ENCODE measurements at regions not wholly inside any gene's neighbourhood (a gene's known extent, or its start where the extent isn't known, plus 50 kb on each side); places are given as distances from the start of the nearest gene placed in this dataset.

DNA sequence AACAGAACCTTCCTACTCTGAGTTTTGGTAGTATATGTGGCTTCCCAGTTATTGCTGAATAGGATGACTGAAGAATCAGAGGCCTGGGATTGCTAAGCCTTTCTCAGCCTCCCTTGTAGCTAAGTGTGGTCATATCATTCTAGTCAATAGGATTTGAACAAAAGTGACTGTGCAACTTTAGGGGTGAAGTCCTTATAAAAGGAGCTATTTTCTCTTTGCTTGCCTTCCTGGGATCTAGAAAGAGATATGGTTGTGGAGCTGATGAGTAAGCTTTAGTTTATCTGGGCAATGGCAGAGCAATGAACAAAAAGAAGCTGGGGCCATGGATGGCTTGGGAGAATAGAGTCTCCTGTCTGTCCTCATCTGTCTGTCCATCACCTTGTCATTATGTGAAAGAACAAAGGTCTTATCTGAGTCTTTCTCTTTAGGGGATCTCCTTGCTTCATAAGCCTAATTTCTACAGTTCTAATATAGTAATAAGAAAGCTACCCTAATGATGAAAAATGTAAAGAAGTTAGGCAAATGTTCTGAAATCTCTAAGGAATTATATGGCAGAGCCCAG, 91.5 kb downstream of the TENT5C start:
- intact Hi-C loops (cut with micrococcal nuclease; ENCODE audit: unreplicated experiment), result no loop called here
- Histone ChIP-seq H3F3A (ENCODE audit: insufficient read depth, low read depth) (no peaks in the 10 kb centered on the region), H3K79me2 (ENCODE audit: low read depth) (no peaks in the 10 kb centered on the region), H3K4me2 (no peak overlapping the region), H2AFZ (no peak overlapping the region), H3K9me2 (ENCODE audit: insufficient read depth) (no peaks in the 10 kb centered on the region), H4K20me1 (ENCODE audit: insufficient read depth) (no peaks in the 10 kb centered on the region), H3K36me3 (ENCODE audit: low read depth) (no peaks in the 10 kb centered on the region), H3K27me3 (ENCODE audit: insufficient read depth, low read depth) (no peaks in the 10 kb centered on the region), H3K4me3 (no peak overlapping the region), H3K27ac (no peak overlapping the region), H3K4me1 (replicated peaks; ENCODE audit: insufficient read depth) (no peaks in the 10 kb centered on the region), H3K9me3 (ENCODE audit: insufficient read depth, low read depth) (no peaks in the 10 kb centered on the region)
- no TSS peak for BruUV-seq (replicated peaks)
- TF ChIP-seq, protein P1, sequence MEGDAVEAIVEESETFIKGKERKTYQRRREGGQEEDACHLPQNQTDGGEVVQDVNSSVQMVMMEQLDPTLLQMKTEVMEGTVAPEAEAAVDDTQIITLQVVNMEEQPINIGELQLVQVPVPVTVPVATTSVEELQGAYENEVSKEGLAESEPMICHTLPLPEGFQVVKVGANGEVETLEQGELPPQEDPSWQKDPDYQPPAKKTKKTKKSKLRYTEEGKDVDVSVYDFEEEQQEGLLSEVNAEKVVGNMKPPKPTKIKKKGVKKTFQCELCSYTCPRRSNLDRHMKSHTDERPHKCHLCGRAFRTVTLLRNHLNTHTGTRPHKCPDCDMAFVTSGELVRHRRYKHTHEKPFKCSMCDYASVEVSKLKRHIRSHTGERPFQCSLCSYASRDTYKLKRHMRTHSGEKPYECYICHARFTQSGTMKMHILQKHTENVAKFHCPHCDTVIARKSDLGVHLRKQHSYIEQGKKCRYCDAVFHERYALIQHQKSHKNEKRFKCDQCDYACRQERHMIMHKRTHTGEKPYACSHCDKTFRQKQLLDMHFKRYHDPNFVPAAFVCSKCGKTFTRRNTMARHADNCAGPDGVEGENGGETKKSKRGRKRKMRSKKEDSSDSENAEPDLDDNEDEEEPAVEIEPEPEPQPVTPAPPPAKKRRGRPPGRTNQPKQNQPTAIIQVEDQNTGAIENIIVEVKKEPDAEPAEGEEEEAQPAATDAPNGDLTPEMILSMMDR (conservative IDR thresholded peaks at IDR 0.05), result no peak
- TF ChIP-seq EZH2 (IDR thresholded peaks at IDR 0.05; ENCODE audit: low read depth), result no peak
- ChIA-PET POLR2A (ENCODE audit: unreplicated experiment) (no interaction called here), CTCF (no interaction called here)
- DNase-seq, result no peak

DNA sequence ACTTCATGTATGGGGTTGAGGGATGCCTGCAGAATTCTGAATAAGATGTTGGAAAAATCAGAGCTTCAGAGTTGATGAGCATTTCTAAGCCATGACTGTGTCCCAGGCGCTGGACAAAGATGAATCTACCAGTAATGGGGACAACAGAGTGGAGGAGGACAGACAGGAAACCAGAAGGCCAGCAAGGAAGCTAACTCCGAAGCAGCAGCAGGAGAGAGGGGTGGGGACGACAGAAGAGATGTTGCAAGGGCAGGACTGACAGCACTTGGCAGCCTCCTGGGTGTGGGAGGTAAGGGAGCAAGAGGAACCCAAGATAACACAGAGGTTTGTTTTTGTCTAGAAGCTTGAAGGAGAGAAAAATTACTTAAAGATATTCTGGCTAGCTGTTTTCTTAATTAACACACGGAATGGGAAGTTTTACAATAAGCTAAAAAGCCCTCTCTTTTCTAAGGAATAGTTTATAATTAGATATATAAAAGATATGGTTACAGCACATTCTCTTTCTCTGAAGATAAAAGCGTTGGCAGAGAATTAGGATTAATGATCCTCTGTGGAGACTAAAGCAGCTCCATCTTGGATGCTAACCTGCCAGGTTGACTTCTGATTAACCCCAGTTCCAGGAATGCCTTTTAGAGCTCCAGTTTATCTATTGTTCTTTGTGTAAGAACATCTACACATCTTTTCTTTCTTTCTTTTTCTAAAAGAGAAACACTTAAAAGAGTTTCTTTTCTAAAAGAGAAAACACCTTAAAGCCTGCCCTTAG, 92.7 kb downstream of the TENT5C start:
- H2AFZ ChIP-seq, result no peak overlapping the region
- H3K9me3 ChIP-seq (ENCODE audit: insufficient read depth, low read depth), result no peaks in the 10 kb centered on the region
- BruUV-seq (replicated peaks), result no TSS peak
- no peaks in the 10 kb centered on the region for H3K4me1 ChIP-seq (replicated peaks; ENCODE audit: insufficient read depth)
- intact Hi-C loops (cut with micrococcal nuclease; ENCODE audit: unreplicated experiment), result no loop called here
- H3K4me3 ChIP-seq, result no peak overlapping the region
- H4K20me1 ChIP-seq (ENCODE audit: insufficient read depth), result no peaks in the 10 kb centered on the region
- no peak overlapping the region for H3K27ac ChIP-seq
- H3K9me2 ChIP-seq (ENCODE audit: insufficient read depth), result no peaks in the 10 kb centered on the region
- H3F3A ChIP-seq (ENCODE audit: insufficient read depth, low read depth), result no peaks in the 10 kb centered on the region
- H3K27me3 ChIP-seq (ENCODE audit: insufficient read depth, low read depth), result no peaks in the 10 kb centered on the region
- DNase-seq, result no peak
- no peak overlapping the region for H3K4me2 ChIP-seq
- ChIA-PET CTCF (no interaction called here), POLR2A (ENCODE audit: unreplicated experiment) (interaction anchor here (0.7 kb wide), 1 partner anchor 164 kb away, joined by 4 read pairs; no protein-coding TSS in a partner anchor)
- no peaks in the 10 kb centered on the region for H3K36me3 ChIP-seq (ENCODE audit: low read depth)
- no peaks in the 10 kb centered on the region for H3K79me2 ChIP-seq (ENCODE audit: low read depth)
- TF ChIP-seq EZH2 (IDR thresholded peaks at IDR 0.05; ENCODE audit: low read depth), result no peak
- TF ChIP-seq, protein P1 (conservative IDR thresholded peaks at IDR 0.05), result no peak

DNA sequence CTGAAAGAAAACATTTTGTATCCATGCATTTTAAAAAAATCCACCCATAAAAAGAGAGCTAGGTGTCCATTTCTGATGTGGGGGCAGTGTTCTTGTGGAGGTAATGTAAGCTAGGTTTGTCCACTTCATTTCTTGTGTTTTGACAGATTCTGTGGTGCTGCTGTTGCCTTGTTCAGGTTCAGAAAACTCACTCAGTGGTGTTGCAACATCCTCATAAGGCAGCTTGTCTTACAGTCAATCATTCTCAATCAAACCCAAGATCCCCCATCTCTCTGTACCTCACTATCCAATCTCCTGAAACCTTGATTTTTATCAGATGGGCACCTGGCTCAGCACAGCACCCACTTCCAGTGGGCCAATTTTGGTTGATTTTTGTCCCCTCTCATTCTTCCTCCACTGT, 94.1 kb downstream of the TENT5C start:
- TF ChIP-seq, protein P1 (conservative IDR thresholded peaks at IDR 0.05), result no peak
- TF ChIP-seq EZH2 (IDR thresholded peaks at IDR 0.05; ENCODE audit: low read depth), result no peak
- Histone ChIP-seq H3K9me2 (ENCODE audit: insufficient read depth) (no peaks in the 10 kb centered on the region), H3K4me1 (replicated peaks; ENCODE audit: insufficient read depth) (no peaks in the 10 kb centered on the region), H3K27ac (no peak overlapping the region), H2AFZ (no peak overlapping the region), H3K9me3 (ENCODE audit: insufficient read depth, low read depth) (no peaks in the 10 kb centered on the region), H3K36me3 (ENCODE audit: low read depth) (no peaks in the 10 kb centered on the region), H3K4me3 (no peak overlapping the region), H3K4me2 (no peak overlapping the region), H3F3A (ENCODE audit: insufficient read depth, low read depth) (no peaks in the 10 kb centered on the region), H4K20me1 (ENCODE audit: insufficient read depth) (no peaks in the 10 kb centered on the region), H3K79me2 (ENCODE audit: low read depth) (no peaks in the 10 kb centered on the region), H3K27me3 (ENCODE audit: insufficient read depth, low read depth) (no peaks in the 10 kb centered on the region)
- ChIA-PET POLR2A (ENCODE audit: unreplicated experiment) (no interaction called here), CTCF (no interaction called here)
- intact Hi-C loops (cut with micrococcal nuclease; ENCODE audit: unreplicated experiment), result no loop called here
- DNase-seq, result no peak
- BruUV-seq (replicated peaks), result no TSS peak

Data from PC-9 (cell line).